ENCODE measurements at regions not wholly inside any gene's neighbourhood (a gene's known extent, or its start where the extent isn't known, plus 50 kb on each side); places are given as distances from the start of the nearest gene placed in this dataset.

DNA sequence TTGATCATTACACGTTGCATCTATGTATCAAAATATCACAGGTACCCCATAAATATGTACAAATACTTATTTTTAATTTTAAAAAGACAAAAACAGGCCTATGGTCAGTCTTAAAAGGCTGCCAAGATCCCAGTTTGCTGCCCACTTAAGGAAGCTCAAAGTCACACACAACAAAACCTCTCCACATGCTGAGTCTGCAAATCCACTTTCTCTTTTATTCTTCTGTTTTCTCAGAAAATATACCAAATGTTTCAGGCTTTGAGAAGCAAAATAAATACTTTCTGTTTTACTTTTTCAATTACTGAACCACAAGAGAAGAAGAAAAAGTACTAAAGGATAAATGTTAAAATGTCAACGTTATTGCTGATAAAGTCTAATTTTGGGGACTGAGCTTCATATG is 107.8 kb upstream of the MANEA start:
- DNase-seq: no peak
- CTCF ChIA-PET: no interaction called here
- peaks cover 5% of the 10 kb centered on the region for H3K9me3 Mint-ChIP-seq (ENCODE audit: low read depth, unreplicated experiment)
- intact Hi-C loops (cut with micrococcal nuclease; ENCODE audit: unreplicated experiment): no loop called here
- TF ChIP-seq, protein P1, sequence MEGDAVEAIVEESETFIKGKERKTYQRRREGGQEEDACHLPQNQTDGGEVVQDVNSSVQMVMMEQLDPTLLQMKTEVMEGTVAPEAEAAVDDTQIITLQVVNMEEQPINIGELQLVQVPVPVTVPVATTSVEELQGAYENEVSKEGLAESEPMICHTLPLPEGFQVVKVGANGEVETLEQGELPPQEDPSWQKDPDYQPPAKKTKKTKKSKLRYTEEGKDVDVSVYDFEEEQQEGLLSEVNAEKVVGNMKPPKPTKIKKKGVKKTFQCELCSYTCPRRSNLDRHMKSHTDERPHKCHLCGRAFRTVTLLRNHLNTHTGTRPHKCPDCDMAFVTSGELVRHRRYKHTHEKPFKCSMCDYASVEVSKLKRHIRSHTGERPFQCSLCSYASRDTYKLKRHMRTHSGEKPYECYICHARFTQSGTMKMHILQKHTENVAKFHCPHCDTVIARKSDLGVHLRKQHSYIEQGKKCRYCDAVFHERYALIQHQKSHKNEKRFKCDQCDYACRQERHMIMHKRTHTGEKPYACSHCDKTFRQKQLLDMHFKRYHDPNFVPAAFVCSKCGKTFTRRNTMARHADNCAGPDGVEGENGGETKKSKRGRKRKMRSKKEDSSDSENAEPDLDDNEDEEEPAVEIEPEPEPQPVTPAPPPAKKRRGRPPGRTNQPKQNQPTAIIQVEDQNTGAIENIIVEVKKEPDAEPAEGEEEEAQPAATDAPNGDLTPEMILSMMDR (IDR thresholded peaks at IDR 0.05; ENCODE audit: unreplicated experiment): no peak
- no TSS peak for BruUV-seq (replicated peaks)
- H3K27ac Mint-ChIP-seq (ENCODE audit: unreplicated experiment): no peak overlapping the region
- no peaks in the 10 kb centered on the region for H3K36me3 Mint-ChIP-seq (ENCODE audit: insufficient read depth, unreplicated experiment)
- H3K4me1 Mint-ChIP-seq (ENCODE audit: low read depth, unreplicated experiment): no peaks in the 10 kb centered on the region
- H3K4me3 Mint-ChIP-seq (ENCODE audit: low read depth, unreplicated experiment): no peak overlapping the region
- H3K27me3 Mint-ChIP-seq (ENCODE audit: unreplicated experiment): no peaks in the 10 kb centered on the region

DNA sequence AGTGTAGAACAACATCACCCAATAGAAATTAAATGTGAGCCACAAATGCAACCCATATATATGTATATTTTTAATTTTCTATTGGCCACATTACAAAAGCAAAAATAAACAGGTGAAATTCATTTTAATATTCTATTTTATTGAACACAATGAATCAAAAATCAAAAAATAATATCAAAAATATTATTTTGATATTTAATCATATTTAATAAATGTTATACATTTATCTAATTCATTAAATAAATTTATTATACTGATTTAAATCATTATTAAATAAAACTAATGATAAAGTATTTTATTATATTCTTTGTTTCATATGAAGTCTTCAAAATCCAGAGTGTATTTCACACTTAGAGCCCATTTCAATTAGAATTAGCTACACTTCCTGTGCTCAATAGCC is 98.4 kb upstream of the MANEA start:
- no peaks in the 10 kb centered on the region for H3K36me3 Mint-ChIP-seq (ENCODE audit: insufficient read depth, unreplicated experiment)

DNA sequence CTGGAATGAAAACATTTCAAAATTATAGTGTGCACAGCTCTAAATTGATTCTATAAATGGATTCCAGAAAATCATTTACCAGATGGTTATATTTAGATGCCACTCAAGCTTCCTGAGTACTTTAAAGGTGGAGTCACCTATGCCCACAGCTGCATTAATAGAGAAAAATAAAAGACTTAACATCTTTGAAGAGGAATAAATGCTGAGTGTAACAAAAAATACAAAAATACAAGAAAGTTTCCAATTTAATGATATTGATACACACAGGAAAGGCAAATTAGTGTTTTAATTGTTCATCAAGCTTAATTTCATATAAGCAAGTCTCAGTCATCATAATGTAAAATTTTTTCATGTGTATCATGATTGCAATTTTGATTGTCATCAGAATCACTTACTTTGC is 89.5 kb upstream of the MANEA start:
- Mint-ChIP-seq H3K9me3 (ENCODE audit: low read depth, unreplicated experiment) (no peaks in the 10 kb centered on the region), H3K4me3 (ENCODE audit: low read depth, unreplicated experiment) (no peak overlapping the region), H3K27me3 (ENCODE audit: unreplicated experiment) (no peaks in the 10 kb centered on the region), H3K36me3 (ENCODE audit: insufficient read depth, unreplicated experiment) (no peaks in the 10 kb centered on the region), H3K4me1 (ENCODE audit: low read depth, unreplicated experiment) (peaks cover 8% of the 10 kb centered on the region), H3K27ac (ENCODE audit: unreplicated experiment) (no peak overlapping the region)
- DNase-seq: no peak
- CTCF ChIA-PET: no interaction called here
- intact Hi-C loops (cut with micrococcal nuclease; ENCODE audit: unreplicated experiment): no loop called here
- TF ChIP-seq, protein P1 (IDR thresholded peaks at IDR 0.05; ENCODE audit: unreplicated experiment): no peak
- no TSS peak for BruUV-seq (replicated peaks)

More for the DNA sequence above, 98.4 kb upstream of the MANEA start:
- TF ChIP-seq, protein P1 (IDR thresholded peaks at IDR 0.05; ENCODE audit: unreplicated experiment): no peak
- no peak overlapping the region for H3K27ac Mint-ChIP-seq (ENCODE audit: unreplicated experiment)
- H3K27me3 Mint-ChIP-seq (ENCODE audit: unreplicated experiment): no peaks in the 10 kb centered on the region
- intact Hi-C loops (cut with micrococcal nuclease; ENCODE audit: unreplicated experiment): no loop called here
- H3K4me3 Mint-ChIP-seq (ENCODE audit: low read depth, unreplicated experiment): no peak overlapping the region
- no TSS peak for BruUV-seq (replicated peaks)
- no peaks in the 10 kb centered on the region for H3K9me3 Mint-ChIP-seq (ENCODE audit: low read depth, unreplicated experiment)
- DNase-seq: no peak
- no peaks in the 10 kb centered on the region for H3K4me1 Mint-ChIP-seq (ENCODE audit: low read depth, unreplicated experiment)
- CTCF ChIA-PET: no interaction called here

DNA sequence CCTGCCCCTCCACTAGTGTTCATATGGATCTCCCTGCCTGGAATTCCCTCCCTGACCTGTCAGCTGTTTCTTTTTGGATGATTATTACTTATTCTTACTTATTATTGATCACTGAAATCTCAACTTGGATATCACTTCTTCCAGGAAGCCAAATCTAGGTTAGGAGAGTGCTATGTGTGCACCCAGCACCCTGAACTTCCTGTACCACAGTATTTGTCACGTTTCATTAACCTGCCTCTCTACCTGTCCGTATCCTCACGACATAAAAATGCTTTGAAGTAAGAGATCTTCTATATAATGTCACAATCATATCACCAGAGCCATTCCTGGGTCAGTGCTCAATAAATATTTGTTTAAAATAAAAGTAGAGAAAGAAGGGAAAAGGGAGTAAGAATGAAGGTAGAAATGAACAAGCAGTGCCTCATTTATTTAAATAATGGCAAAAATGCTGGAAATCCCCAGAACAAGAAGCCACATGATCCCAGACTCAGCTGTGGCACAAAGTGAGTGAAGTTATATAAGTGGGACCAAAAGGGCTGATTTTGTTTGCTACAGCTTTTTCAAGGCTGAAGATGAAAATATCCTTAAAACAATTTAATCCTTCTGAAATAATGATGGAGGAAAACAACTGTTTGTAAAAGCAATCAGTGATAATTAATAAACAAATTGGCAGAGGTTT is 88.0 kb upstream of the MANEA start:
- H3K4me3 Mint-ChIP-seq (ENCODE audit: low read depth, unreplicated experiment): no peak overlapping the region
- CTCF ChIA-PET: no interaction called here
- BruUV-seq (replicated peaks): no TSS peak

More for the DNA sequence above, 88.0 kb upstream of the MANEA start:
- Mint-ChIP-seq H3K4me1 (ENCODE audit: low read depth, unreplicated experiment) (peaks cover 8% of the 10 kb centered on the region), H3K27me3 (ENCODE audit: unreplicated experiment) (no peaks in the 10 kb centered on the region), H3K36me3 (ENCODE audit: insufficient read depth, unreplicated experiment) (no peaks in the 10 kb centered on the region), H3K9me3 (ENCODE audit: low read depth, unreplicated experiment) (no peaks in the 10 kb centered on the region), H3K27ac (ENCODE audit: unreplicated experiment) (no peak overlapping the region)
- intact Hi-C loops (cut with micrococcal nuclease; ENCODE audit: unreplicated experiment): no loop called here
- no peak for DNase-seq
- TF ChIP-seq, protein P1 (IDR thresholded peaks at IDR 0.05; ENCODE audit: unreplicated experiment): no peak

Data from Calu3 (cell line).